HepG2 (cell line): ENCODE measurements at regions not wholly inside any gene's neighbourhood (a gene's known extent, or its start where the extent isn't known, plus 50 kb on each side); places are given as distances from the start of the nearest gene placed in this dataset.

Source experiments
- CEBPB ChIP-seq: IDR thresholded peaks from 2 replicates; pipeline ENCODE4 v1.6.1; 2011; ENCODE audit warnings: low read depth, low read length, improper control_type of control experiment, borderline replicate concordance
- JUN ChIP-seq: sonication (generic); formaldehyde crosslinking; IDR thresholded peaks from 2 replicates; pipeline ENCODE4 v1.4.0; 2020; ENCODE audit warnings: mild to moderate bottlenecking, missing genetic modification reagents
- LBX2 ChIP-seq: sonication (generic); formaldehyde crosslinking; IDR thresholded peaks from 2 replicates; pipeline ENCODE4 v1.5.0; 2020; ENCODE audit warnings: missing genetic modification reagents, mild to moderate bottlenecking, borderline replicate concordance
- SMC3 ChIP-seq: IDR thresholded peaks from 2 replicates; pipeline ENCODE4 v1.6.1; 2011; ENCODE audit warnings: low read length, improper control_type of control experiment

GRCh38 chr7:145643981-145644380, 472.6 kb upstream of the CNTNAP2 start:
- TF ChIP-seq LBX2 (CRISPR knock-in tag) (no peak), SMC3 (no peak), CEBPB (no peak), JUN (CRISPR knock-in tag) (no peak)
